ENCODE measurements at regions not wholly inside any gene's neighbourhood (a gene's known extent, or its start where the extent isn't known, plus 50 kb on each side); places are given as distances from the start of the nearest gene placed in this dataset.

- Histone ChIP-seq H2AFZ (ENCODE audit: low read length) (no peak overlapping the region), H3K9me3 (ENCODE audit: low read length) (no peaks in the 10 kb centered on the region), H3K27ac (ENCODE audit: low read length) (no peak overlapping the region), H4K20me1 (ENCODE audit: low read length) (no peaks in the 10 kb centered on the region), H3K36me3 (ENCODE audit: low read depth, low read length) (no peaks in the 10 kb centered on the region), H3K79me2 (ENCODE audit: low read length) (no peaks in the 10 kb centered on the region), H3K4me2 (ENCODE audit: low read length) (no peak overlapping the region), H3K4me1 (ENCODE audit: insufficient read depth, low read length) (peaks cover 10% of the 10 kb centered on the region), H3K4me3 (ENCODE audit: low read length) (no peak overlapping the region), H3F3A (ENCODE audit: low read length, unreplicated experiment) (no peaks in the 10 kb centered on the region), H3K27me3 (ENCODE audit: low read length) (no peaks in the 10 kb centered on the region), H3K9me2 (replicated peaks; ENCODE audit: low read length) (0 out of 2 replicates have a peak, but pooled peaks cover 5% of the 10 kb centered on the region), H3K9ac (ENCODE audit: low read length) (no peak overlapping the region)
- ChIA-PET CTCF (no interaction called here), POLR2A (ENCODE audit: unreplicated experiment) (no interaction called here)
- TF ChIP-seq EZH2phosphoT487 (IDR thresholded peaks at IDR 0.05; ENCODE audit: borderline replicate concordance, low read length) (no peak), EZH2 (IDR thresholded peaks at IDR 0.05; ENCODE audit: low read length, unreplicated experiment) (no peak), CTCF (conservative IDR thresholded peaks at IDR 0.05; ENCODE audit: low read depth, low read length) (no peak)
- DNase-seq (no peak), ATAC-seq (no peak)
- BruUV-seq (replicated peaks) = no TSS peak
- intact Hi-C loops (cut with micrococcal nuclease) = no loop called here
These were observed 176.1 kb upstream of the CDH5 start for GRCh38 chr16:66190411-66190810.

- H3K4me2 ChIP-seq (ENCODE audit: low read length) = no peak overlapping the region
- ChIA-PET CTCF (no interaction called here), POLR2A (ENCODE audit: unreplicated experiment) (no interaction called here)
- no peak overlapping the region for H2AFZ ChIP-seq (ENCODE audit: low read length)
- intact Hi-C loops (cut with micrococcal nuclease) = no loop called here
- DNase-seq (peak; percentile 50), ATAC-seq (peak; percentile 45)
- H3K79me2 ChIP-seq (ENCODE audit: low read length) = no peaks in the 10 kb centered on the region
- H3K9me2 ChIP-seq (replicated peaks; ENCODE audit: low read length) = 0 out of 2 replicates have a peak, but pooled peaks cover 5% of the 10 kb centered on the region
- H3K4me1 ChIP-seq (ENCODE audit: insufficient read depth, low read length) = peaks cover 10% of the 10 kb centered on the region
- no peaks in the 10 kb centered on the region for H3K9me3 ChIP-seq (ENCODE audit: low read length)
- no peaks in the 10 kb centered on the region for H3K27me3 ChIP-seq (ENCODE audit: low read length)
- H3K4me3 ChIP-seq (ENCODE audit: low read length) = no peak overlapping the region
- BruUV-seq (replicated peaks) = no TSS peak
- H4K20me1 ChIP-seq (ENCODE audit: low read length) = no peaks in the 10 kb centered on the region
- no peaks in the 10 kb centered on the region for H3K36me3 ChIP-seq (ENCODE audit: low read depth, low read length)
- no peak for TF ChIP-seq EZH2phosphoT487 (IDR thresholded peaks at IDR 0.05; ENCODE audit: borderline replicate concordance, low read length)
- TF ChIP-seq EZH2 (IDR thresholded peaks at IDR 0.05; ENCODE audit: low read length, unreplicated experiment) = no peak
- TF ChIP-seq CTCF (conservative IDR thresholded peaks at IDR 0.05; ENCODE audit: low read depth, low read length) = no peak
- H3F3A ChIP-seq (ENCODE audit: low read length, unreplicated experiment) = no peaks in the 10 kb centered on the region
- H3K9ac ChIP-seq (ENCODE audit: low read length) = no peak overlapping the region
- no peak overlapping the region for H3K27ac ChIP-seq (ENCODE audit: low read length)
These were observed 176.5 kb upstream of the CDH5 start for GRCh38 chr16:66189951-66190350.

- BruUV-seq (replicated peaks) = no TSS peak
- peaks cover 10% of the 10 kb centered on the region for H3K4me1 ChIP-seq (ENCODE audit: insufficient read depth, low read length)
- H3F3A ChIP-seq (ENCODE audit: low read length, unreplicated experiment) = no peaks in the 10 kb centered on the region
- no peak for ATAC-seq
- H3K79me2 ChIP-seq (ENCODE audit: low read length) = no peaks in the 10 kb centered on the region
- H4K20me1 ChIP-seq (ENCODE audit: low read length) = no peaks in the 10 kb centered on the region
- H3K9ac ChIP-seq (ENCODE audit: low read length) = no peak overlapping the region
- H3K4me2 ChIP-seq (ENCODE audit: low read length) = no peak overlapping the region
- H3K9me2 ChIP-seq (replicated peaks; ENCODE audit: low read length) = 0 out of 2 replicates have a peak, but pooled peaks cover 5% of the 10 kb centered on the region
- H3K27me3 ChIP-seq (ENCODE audit: low read length) = no peaks in the 10 kb centered on the region
- ChIA-PET POLR2A (ENCODE audit: unreplicated experiment) (no interaction called here), CTCF (no interaction called here)
- H2AFZ ChIP-seq (ENCODE audit: low read length) = no peak overlapping the region
- TF ChIP-seq EZH2phosphoT487 (IDR thresholded peaks at IDR 0.05; ENCODE audit: borderline replicate concordance, low read length) = no peak
- no peak for TF ChIP-seq CTCF (conservative IDR thresholded peaks at IDR 0.05; ENCODE audit: low read depth, low read length)
- TF ChIP-seq EZH2 (IDR thresholded peaks at IDR 0.05; ENCODE audit: low read length, unreplicated experiment) = no peak
- H3K9me3 ChIP-seq (ENCODE audit: low read length) = no peaks in the 10 kb centered on the region
- no peaks in the 10 kb centered on the region for H3K36me3 ChIP-seq (ENCODE audit: low read depth, low read length)
- intact Hi-C loops (cut with micrococcal nuclease) = no loop called here
- H3K27ac ChIP-seq (ENCODE audit: low read length) = no peak overlapping the region
- H3K4me3 ChIP-seq (ENCODE audit: low read length) = no peak overlapping the region
- DNase-seq = no peak
These were observed 177.4 kb upstream of the CDH5 start for GRCh38 chr16:66188917-66189725.
